ENCODE measurements at regions not wholly inside any gene's neighbourhood (a gene's known extent, or its start where the extent isn't known, plus 50 kb on each side); places are given as distances from the start of the nearest gene placed in this dataset.

DNA sequence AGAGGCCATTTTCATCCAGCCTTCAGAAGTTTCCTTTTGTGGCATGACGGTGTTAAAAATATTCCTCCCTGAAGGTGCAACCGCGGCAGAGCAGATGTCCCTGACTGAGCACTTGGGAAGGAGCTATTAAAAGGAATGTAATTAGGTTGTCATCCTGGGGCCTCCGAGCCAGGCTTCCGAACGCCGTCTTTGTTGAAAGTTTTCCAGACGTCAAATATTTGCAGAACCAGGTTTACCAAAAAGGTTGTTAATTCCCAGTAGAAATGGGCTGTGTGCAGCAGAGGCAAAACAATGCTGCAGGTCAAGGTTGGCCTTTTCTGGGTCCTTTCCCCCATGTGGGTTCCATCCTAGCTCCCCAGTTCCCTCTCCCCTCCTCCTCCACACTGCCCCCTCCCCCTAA, 88.8 kb upstream of the CALM2 start:
- DNase-seq (ENCODE audit: low read depth) = no peak

- no peak for DNase-seq (ENCODE audit: low read depth)
Observed at GRCh38 chr2:47264686-47265085, 88.4 kb upstream of the CALM2 start.

GRCh38 chr2:47264143-47264542, 87.8 kb upstream of the CALM2 start:
- no peak for DNase-seq (ENCODE audit: low read depth)

DNA sequence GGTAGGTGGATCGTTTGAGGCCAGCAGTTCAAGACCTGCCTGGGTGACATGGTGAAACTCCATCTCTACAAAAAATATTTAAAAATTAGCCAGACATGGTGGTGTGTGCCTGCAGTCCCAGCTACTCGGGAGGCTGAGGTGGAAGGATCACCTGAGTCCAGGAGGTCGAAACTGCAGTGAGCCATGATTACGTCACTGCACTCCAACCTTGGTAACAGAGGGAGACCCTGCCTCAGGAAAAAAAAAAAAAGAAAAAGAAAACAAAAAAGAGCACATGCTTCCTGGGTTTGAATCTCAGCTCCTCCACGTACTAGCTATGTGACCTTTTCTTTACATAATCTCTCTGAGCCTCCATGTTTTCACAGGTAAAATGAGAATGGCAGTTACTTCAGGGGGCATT, 86.3 kb upstream of the CALM2 start:
- no peak for DNase-seq (ENCODE audit: low read depth)

- no peak for DNase-seq (ENCODE audit: low read depth)
Observed at GRCh38 chr2:47260971-47261370, 84.7 kb upstream of the CALM2 start.

DNA sequence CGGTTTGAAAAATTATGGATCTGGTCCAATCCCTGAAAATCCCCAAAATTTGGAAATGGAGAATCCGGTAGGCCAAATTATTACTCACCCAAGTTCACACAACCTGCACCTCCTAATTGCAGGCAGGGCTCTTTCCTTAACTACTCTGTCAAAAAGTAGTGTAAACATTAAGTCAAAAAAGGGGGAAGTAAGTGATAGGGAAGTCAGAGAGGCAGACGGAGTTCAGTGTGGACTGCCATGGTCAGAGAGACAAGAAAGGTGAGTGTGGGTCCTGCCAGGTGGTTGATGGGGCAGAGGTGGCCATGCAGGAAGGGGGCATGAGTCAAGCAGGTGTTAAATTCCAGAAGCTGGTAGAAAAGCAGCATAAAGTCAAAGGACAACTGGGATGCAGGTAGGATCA, 83.5 kb upstream of the CALM2 start:
- no peak for DNase-seq (ENCODE audit: low read depth)

- no peak for DNase-seq (ENCODE audit: low read depth)
Observed at GRCh38 chr2:47257946-47258348, 81.6 kb upstream of the CALM2 start.

GRCh38 chr2:47256416-47257087, 80.2 kb upstream of the CALM2 start:
- no peak for DNase-seq (ENCODE audit: low read depth)

GRCh38 chr2:47255794-47256193, 79.5 kb upstream of the CALM2 start:
- DNase-seq (ENCODE audit: low read depth) = no peak

- no peak for DNase-seq (ENCODE audit: low read depth)
Observed at GRCh38 chr2:47254464-47254863, 78.2 kb upstream of the CALM2 start.

GRCh38 chr2:47253447-47253846, 77.1 kb upstream of the CALM2 start:
- DNase-seq (ENCODE audit: low read depth) = no peak

DNA sequence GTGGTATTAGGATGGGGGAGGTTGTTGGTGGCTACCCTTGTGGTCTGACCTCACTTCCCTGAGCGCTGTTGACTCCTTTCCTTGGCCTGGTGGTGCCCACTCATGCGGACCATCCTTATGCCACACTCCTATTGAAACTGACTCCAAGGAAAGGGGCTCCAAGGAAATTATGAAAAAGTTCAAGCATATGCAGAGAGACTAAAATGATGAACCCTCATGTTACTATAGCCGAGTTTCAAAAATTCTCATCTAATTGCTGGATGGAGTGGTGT, 75.0 kb upstream of the CALM2 start:
- DNase-seq (ENCODE audit: low read depth) = no peak

DNA sequence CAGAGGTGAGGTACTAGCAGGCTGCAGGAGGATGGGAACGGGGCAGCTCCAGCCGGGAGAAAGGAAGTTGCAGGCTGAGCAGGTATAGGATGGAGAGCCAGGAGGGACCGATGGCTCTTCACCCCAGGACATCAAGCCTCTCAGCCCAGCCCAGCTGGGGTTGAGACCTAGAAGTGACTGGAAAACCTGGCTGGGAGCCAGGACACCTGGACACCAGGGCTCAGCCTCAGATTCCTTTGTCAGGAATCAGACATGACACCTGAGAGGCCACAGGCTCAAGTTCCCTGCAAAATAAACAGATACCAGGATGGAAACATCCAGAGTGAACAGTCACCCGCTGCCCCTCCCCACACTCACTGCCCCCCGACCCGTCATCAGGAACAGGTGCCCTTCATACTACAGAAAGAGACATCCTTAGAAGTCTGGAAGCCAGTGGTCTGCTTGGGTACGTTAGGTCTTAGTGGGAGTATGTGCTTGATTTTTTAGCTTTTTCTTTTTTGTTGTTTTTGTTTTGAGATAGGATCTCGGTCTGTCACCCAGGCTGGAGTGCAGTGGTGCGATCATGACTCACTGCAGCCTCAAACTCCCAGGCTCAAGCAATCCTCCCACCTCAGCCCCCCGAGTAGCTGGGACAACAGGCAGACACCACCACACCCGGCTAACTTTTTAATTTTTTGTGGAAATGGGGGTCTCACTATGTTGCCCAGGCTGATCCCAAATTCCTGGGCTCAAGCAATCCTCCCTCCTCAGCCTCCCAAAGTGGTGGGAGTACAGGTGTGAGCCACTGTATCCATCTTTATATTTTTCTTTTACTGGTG, 74.5 kb upstream of the CALM2 start:
- DNase-seq (ENCODE audit: low read depth) = no peak

DNA sequence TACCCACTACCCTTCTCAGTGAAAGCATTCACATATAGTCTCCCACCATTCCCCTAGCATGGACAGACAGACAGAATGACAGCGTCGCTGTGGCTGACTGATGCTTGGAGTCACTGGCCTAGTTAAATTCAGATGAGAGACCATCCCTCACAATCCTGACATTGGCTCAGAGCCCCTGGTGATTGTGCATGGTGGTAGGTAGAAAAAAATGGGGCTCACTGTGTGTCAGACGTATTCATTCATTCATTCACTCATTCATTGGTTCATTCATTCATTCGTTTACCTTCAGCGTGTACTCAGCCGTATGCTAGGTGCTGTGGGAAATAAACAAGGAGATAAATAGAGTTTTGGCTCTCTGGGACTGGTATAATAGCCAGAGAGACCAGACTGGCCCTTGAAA, 73.6 kb upstream of the CALM2 start:
- DNase-seq (ENCODE audit: low read depth) = no peak

- DNase-seq (ENCODE audit: low read depth) = no peak
Observed at GRCh38 chr2:47249157-47249900, 73.0 kb upstream of the CALM2 start.

GRCh38 chr2:47243596-47244323, 67.4 kb upstream of the CALM2 start:
- DNase-seq (ENCODE audit: low read depth) = no peak

DNA sequence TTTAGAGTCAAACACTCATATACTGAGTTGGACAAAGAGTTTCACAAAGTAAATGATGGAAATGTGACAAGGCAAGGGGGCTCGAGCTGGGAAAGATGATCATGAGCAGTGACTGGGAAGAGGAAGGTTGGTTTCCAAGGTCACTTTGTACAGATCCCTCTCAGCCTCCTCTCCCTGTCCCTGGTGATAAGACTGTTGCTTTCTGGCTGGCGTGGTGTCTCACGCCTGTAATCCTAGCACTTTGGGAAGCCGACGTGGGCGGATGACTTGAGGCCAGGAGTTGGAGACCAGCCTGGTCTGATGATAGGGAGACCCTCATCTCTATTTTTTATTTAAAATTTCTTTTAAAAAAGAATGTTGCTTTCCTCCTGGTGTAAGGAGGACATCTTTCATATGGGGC, 65.4 kb upstream of the CALM2 start:
- DNase-seq (ENCODE audit: low read depth) = no peak

DNA sequence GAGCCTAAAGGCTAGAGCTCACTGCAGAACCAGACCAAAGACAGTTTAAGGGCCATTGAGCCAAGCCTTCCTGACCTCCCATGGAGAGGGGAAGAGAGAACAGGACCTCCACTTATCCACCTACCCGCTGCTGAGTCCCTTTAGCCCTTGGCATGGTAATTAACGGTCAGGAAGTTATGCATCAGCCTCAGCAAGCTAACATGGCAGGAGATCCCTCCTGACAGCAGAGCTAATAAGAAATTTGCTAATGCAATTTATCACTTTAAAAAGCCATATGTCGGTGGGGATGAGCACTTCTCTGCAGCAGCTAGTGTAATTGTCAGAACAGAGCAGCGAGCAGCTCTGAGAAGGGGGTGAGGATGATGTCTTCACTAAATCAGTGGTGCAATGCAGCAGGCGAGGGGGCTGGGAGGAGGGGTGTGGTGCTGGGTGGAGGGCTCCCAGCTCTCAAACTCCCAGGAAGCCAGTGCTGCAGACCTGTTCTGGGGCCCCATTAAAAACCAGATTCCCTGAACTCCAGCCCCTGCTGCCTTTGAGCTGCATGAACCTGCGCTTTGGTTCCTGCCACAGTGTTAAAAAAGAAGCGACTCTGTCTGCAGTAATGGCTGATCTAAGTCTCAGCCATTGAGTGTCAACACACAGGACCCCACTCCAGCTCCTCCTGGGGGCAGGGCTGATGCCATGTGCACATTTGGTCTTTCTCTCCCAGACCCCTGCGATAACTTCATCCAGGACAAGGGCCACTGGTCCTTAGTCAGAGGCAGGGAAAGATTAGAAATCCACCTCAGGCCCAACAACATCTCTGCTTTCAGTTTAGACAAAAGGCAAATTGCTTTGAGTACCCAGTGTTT, 63.0 kb upstream of the CALM2 start:
- no peak for DNase-seq (ENCODE audit: low read depth)

DNA sequence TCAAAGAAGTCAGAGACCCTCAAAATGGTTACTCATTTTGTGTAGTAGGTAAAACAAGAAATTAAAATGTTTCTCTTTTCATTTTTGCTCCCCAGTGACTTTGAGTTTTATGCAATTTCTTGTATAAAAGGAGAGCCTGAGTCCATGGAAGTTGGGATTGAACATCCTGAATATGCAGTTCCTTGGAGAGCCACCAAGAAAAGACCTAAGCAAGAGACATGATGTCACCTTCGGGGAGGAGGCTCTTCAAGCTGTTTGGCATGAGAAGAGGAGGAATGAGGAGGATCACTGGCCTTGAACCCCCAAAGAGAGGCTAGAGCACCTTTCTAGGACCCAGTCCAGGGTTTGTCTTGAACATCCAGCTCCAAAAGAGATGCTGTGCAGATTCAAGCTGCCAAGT, 62.3 kb upstream of the CALM2 start:
- DNase-seq (ENCODE audit: low read depth) = no peak

- DNase-seq (ENCODE audit: low read depth) = no peak
Observed at GRCh38 chr2:47237375-47238334, 61.3 kb upstream of the CALM2 start.
